Ramos (cell line): ENCODE measurements at regions not wholly inside any gene's neighbourhood (a gene's known extent, or its start where the extent isn't known, plus 50 kb on each side); places are given as distances from the start of the nearest gene placed in this dataset.

ENCODE experiments used
- in situ Hi-C: fragments of 300-500 bp; cut with MboI; formaldehyde crosslinking; loops from one replicate; pipeline ENCODE4 v1.14.3; 2022; ENCODE audit warnings: low sequenced_read_pairs; ENCODE audit not compliant: unreplicated experiment

GRCh38 chr5:2184563-2185540 lies 302.1 kb upstream of the IRX4 start:
- in situ Hi-C loops: no loop called here

- in situ Hi-C loops: no loop called here
Observed at GRCh38 chr5:2184026-2184366, 301.3 kb upstream of the IRX4 start.

GRCh38 chr5:2183154-2184025 lies 300.7 kb upstream of the IRX4 start:
- in situ Hi-C loops: no loop called here

DNA sequence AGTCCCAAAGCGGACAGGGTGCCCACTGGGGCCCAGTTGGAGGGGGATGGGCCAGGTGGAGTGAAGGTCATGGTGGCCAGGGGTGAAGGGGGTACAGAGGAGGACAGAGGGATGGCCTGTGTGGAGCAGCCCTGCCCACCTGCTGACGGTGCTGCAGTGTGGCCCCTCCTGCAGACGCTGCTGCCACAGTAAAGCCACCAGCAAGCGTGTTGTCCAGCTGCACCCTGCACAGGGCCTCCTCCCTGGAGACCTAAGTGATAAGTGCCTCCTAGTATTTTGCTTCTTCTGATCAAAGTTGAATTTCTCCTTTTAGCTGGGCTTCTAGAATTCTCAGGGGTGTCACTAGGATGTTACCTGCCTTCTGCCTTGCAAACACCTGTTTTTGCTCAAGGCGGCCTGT lies 299.3 kb upstream of the IRX4 start:
- in situ Hi-C loops: no loop called here

GRCh38 chr5:2181557-2181956 lies 298.8 kb upstream of the IRX4 start:
- in situ Hi-C loops: no loop called here

- in situ Hi-C loops: no loop called here
Observed at GRCh38 chr5:2181149-2181548, 298.4 kb upstream of the IRX4 start.

DNA sequence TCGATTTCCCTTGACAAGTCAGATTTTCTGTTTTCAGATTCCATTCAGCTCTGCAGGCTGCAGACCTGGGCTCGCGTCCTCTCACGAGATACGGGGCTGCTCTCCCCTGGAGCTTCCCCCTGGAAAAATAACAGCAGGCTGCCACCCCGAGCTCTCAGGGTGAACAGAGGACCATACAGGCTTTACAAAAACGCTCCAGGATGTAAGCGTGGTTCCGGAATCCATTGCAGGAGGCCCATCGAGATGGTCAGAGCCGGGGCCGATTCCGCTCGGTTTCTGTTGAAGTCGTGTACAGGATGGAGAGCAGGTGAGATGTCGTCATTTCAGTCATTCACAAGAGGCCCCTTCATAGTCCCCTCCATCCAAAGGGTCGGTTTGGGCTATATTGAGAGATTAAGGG lies 297.7 kb upstream of the IRX4 start:
- in situ Hi-C loops: no loop called here

GRCh38 chr5:2179861-2180260 lies 297.1 kb upstream of the IRX4 start:
- in situ Hi-C loops: no loop called here

DNA sequence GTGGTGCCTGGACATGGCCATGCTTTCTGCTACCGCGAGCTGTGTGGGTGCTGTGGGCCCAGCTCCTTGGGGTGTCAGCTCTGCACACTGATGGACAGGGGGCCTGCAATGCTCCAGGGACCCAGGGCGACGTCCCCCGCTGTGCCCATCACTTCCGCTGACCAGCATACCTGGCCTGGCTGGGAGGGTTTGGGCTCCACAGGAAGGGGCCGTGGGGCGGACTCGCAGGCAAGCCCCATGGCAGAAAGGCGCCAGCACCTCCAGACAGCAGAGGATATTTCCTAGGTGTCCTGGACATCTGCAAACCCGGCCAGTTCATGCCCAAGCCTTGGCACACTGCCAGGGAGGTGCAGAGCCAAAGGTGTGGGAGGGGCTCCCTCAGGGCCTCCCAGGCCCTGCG lies 295.8 kb upstream of the IRX4 start:
- in situ Hi-C loops: no loop called here

DNA sequence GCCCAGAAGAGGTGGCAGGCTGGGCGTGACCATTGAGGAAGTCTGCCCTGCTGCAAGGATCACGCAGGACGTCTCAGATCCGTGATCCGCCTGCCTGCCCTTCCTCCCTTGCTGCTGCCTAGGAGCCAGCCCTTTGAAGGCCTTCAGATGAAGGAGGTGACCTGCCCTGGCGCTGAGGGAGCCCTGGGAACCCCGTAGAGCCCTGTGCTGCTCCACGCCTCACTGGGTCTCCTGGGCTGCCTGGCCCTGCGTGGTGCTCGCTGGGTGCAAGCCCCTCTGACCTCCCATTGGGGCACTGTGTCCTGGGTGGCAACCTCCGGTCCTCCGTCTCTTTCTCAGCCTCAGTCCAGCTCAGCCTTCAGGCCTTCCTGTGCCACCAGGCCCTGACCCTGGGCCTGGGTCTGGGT lies 295.3 kb upstream of the IRX4 start:
- in situ Hi-C loops: no loop called here

- in situ Hi-C loops: no loop called here
Observed at GRCh38 chr5:2177244-2177643, 294.5 kb upstream of the IRX4 start.

- in situ Hi-C loops: no loop called here
Observed at GRCh38 chr5:2176581-2176980, 293.9 kb upstream of the IRX4 start.

DNA sequence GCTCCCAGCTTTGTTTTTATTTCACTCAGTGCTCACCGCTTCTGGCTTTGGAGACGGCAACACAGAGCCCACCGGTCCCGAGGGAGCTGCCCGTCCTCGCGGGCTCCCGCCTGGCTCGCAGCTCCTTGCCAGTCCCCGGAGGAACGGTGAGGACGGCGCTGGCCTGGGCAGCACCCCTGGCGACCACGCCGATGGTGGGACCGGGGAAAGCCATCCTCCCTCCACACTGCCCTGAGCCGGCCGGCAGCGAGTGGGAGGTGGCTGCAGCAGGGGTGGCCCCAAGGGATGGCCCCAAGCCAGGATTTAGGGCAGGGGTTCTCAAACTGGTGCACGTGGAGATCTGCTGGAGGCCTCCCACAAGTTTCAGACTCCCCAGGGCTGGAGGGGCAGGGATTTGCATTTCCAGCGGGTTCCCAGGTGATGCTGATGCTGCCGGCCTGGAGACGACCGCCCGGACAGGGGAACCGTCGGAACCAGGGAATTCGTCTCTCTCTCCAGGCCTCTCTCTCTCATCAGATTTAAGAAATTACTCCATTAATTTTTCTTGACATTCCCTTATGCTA lies 293.2 kb upstream of the IRX4 start:
- in situ Hi-C loops: no loop called here

DNA sequence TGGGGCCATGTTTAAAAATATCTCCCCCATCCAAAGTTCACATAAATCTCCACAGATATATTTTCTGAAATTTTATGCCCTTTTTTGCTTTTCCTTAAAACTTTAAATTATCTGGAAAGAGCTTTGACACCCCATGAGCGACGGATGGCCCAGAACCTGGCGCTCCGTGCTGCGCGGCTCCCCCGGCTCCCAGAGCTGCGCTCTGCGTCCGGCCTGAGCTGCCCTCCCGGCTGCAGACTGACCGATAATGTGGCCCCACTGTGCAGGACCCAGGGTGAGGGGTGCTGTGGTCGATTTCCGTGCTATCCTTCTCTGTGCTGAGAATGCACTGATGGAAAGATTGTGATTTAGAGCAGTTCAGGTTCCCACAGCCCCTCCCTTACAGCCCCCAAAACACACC lies 292.3 kb upstream of the IRX4 start:
- in situ Hi-C loops: no loop called here

DNA sequence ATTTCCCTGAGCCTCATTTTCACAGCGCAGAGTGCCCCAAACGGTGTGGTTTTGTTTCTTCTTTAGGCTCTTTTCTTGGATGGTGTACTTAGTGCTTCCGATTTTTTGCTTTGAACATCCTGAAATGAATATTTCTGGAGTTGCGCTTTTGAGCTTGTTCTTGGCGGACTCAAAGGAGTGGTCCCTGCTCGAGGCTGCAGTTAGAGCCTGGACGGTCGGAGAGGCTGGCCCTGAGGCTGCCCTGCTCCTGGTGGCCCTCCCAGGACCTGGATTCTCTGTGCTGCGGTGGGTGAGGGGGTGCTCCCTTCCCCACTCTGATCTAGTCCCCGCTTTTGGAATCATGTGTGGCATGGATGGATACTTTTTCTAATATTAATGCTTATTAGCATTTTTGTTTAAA lies 291.8 kb upstream of the IRX4 start:
- in situ Hi-C loops: loop anchor here (25.0 kb wide), 1 partner anchor 437 kb away; no protein-coding TSS in a partner anchor

- in situ Hi-C loops: loop anchor here (25.0 kb wide), 1 partner anchor 436 kb away; no protein-coding TSS in a partner anchor
Observed at GRCh38 chr5:2173151-2173834, 290.6 kb upstream of the IRX4 start.

- in situ Hi-C loops: loop anchor here (25.0 kb wide), 1 partner anchor 435 kb away; no protein-coding TSS in a partner anchor
Observed at GRCh38 chr5:2172471-2172870, 289.7 kb upstream of the IRX4 start.

- in situ Hi-C loops: loop anchor here (25.0 kb wide), 1 partner anchor 433 kb away; no protein-coding TSS in a partner anchor
Observed at GRCh38 chr5:2170761-2171160, 288.0 kb upstream of the IRX4 start.

GRCh38 chr5:2169850-2170760 lies 287.4 kb upstream of the IRX4 start:
- in situ Hi-C loops: loop anchor here (25.0 kb wide), 1 partner anchor 433 kb away; no protein-coding TSS in a partner anchor
